GM23338 (cell line): ENCODE measurements at regions not wholly inside any gene's neighbourhood (a gene's known extent, or its start where the extent isn't known, plus 50 kb on each side); places are given as distances from the start of the nearest gene placed in this dataset.

Source experiments
- CREB1 ChIP-seq: fragments of 250-450 bp; sonication (Bioruptor Pico); IDR thresholded peaks from 2 replicates; pipeline ENCODE4 v1.5.0; 2020; ENCODE audit warnings: low read depth, mild to moderate bottlenecking, moderate library complexity
- EZH2 ChIP-seq: fragments of 200-600 bp; sonication (generic); IDR thresholded peaks from one replicate; pipeline ENCODE4 v1.8.0; 2017; ENCODE audit warnings: antibody characterized with exemption, mild to moderate bottlenecking, low read depth; ENCODE audit not compliant: unreplicated experiment
- EZH2phosphoT487 ChIP-seq: fragments of 200-600 bp; sonication (generic); IDR thresholded peaks from one replicate; pipeline ENCODE4 v1.8.1; 2018; ENCODE audit warnings: antibody characterized with exemption; ENCODE audit not compliant: unreplicated experiment
- POLR2AphosphoS5 ChIP-seq: IDR thresholded peaks from 2 replicates; pipeline ENCODE4 v1.6.1; 2016; ENCODE audit warnings: antibody characterized with exemption, low read depth
- REST ChIP-seq: IDR thresholded peaks from one replicate; pipeline ENCODE4 v1.6.1; 2018; ENCODE audit warnings: antibody characterized with exemption; ENCODE audit not compliant: unreplicated experiment
- ZNF114 ChIP-seq: fragments of 250-450 bp; sonication (Bioruptor Pico); IDR thresholded peaks from 2 replicates; pipeline ENCODE4 v1.5.0; 2020; ENCODE audit warnings: mild to moderate bottlenecking, moderate library complexity
- TF ChIP-seq, protein P1 (sequence below), 2 experiments: fragments of 200-600 bp in 1 of 2; sonication (generic) in 1 of 2; conservative IDR thresholded peaks; 2 replicates each; pipeline versions ENCODE4 v1.5.1 to v1.6.1; 2016 to 2017; ENCODE audit warnings: antibody characterized with exemption in 2 of 2, low read depth in 2 of 2, mild to moderate bottlenecking in 2 of 2, moderate library complexity in 1 of 2

- TF ChIP-seq ZNF114 (CRISPR knock-in tag) = no peak
- no peak for TF ChIP-seq POLR2AphosphoS5
- TF ChIP-seq, protein P1, sequence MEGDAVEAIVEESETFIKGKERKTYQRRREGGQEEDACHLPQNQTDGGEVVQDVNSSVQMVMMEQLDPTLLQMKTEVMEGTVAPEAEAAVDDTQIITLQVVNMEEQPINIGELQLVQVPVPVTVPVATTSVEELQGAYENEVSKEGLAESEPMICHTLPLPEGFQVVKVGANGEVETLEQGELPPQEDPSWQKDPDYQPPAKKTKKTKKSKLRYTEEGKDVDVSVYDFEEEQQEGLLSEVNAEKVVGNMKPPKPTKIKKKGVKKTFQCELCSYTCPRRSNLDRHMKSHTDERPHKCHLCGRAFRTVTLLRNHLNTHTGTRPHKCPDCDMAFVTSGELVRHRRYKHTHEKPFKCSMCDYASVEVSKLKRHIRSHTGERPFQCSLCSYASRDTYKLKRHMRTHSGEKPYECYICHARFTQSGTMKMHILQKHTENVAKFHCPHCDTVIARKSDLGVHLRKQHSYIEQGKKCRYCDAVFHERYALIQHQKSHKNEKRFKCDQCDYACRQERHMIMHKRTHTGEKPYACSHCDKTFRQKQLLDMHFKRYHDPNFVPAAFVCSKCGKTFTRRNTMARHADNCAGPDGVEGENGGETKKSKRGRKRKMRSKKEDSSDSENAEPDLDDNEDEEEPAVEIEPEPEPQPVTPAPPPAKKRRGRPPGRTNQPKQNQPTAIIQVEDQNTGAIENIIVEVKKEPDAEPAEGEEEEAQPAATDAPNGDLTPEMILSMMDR (conservative IDR thresholded peaks at IDR 0.05; ENCODE audit: low read depth in 2 of 2) = no peak
- no peak for TF ChIP-seq EZH2
- TF ChIP-seq REST = no peak
- no peak for TF ChIP-seq EZH2phosphoT487
- TF ChIP-seq CREB1 (CRISPR knock-in tag) = no peak
These were observed 74.9 kb downstream of the FOXI3 start for GRCh38 chr2:88377641-88377991.
